Mucosa of stomach (tissue), 1 donor: ENCODE measurements at regions not wholly inside any gene's neighbourhood (a gene's known extent, or its start where the extent isn't known, plus 50 kb on each side); places are given as distances from the start of the nearest gene placed in this dataset.

ENCODE experiments used
- H3K27me3 ChIP-seq: one replicate; pipeline ENCODE4 v1.7.0; 2013; ENCODE audit warnings: mild to moderate bottlenecking, low read length; ENCODE audit not compliant: control insufficient read depth, insufficient read depth
- H3K36me3 ChIP-seq: one replicate; pipeline ENCODE4 v1.7.0; 2013; ENCODE audit warnings: low read length; ENCODE audit not compliant: control insufficient read depth, insufficient read depth
- H3K4me1 ChIP-seq: one replicate; pipeline ENCODE4 v1.7.0; 2013; ENCODE audit warnings: mild to moderate bottlenecking, low read length; ENCODE audit not compliant: control insufficient read depth, insufficient read depth
- H3K4me3 ChIP-seq: one replicate; pipeline ENCODE4 v1.7.0; 2013; ENCODE audit warnings: low read length
- H3K9ac ChIP-seq: one replicate; pipeline ENCODE4 v1.7.0; 2013; ENCODE audit warnings: mild to moderate bottlenecking, low read length, moderate library complexity
- H3K9me3 ChIP-seq: one replicate; pipeline ENCODE4 v1.7.0; 2013; ENCODE audit warnings: mild to moderate bottlenecking, low read length, moderate library complexity; ENCODE audit not compliant: control insufficient read depth
- donor health status: Pancreatic carcinoma.

DNA sequence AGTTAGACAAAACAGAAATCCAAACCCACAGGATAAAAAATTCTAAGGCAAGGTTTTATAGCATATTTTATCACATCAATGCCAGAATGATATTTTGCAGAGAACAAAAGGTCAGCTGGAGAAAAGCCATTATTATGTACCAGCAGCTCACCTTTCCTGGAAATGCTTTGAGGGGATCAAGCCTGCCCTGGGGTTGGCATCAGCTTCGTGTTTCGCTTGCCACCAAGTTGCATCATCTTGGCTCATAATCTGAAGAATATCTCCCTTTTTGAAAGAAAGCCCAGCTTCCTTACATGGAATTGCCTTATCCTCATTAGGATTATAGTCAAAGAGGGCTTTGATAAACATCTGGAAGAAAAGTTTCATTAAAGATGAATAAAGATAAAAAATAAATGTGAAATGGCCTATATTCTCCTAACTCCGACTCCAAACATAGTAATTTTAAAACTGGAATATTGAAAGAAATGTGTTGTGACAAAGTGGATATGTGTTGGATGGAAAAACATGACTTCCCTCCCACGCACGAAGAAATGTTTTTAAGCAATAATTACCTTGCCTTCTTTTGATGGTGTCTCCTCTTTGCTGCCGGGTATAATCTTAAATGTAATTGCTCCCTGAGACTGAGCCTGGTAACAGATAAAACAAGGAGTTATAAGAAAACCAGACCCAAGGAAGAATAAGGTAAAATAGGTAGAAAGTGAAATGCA is 121.3 kb upstream of the ODAD2 start:
- no peaks in the 10 kb centered on the region for H3K27me3 ChIP-seq
- no peaks in the 10 kb centered on the region for H3K9me3 ChIP-seq
- H3K9ac ChIP-seq: no peak overlapping the region
- no peaks in the 10 kb centered on the region for H3K36me3 ChIP-seq
- no peak overlapping the region for H3K4me3 ChIP-seq
- H3K4me1 ChIP-seq: no peaks in the 10 kb centered on the region

- Histone ChIP-seq H3K4me1 (no peaks in the 10 kb centered on the region), H3K9me3 (no peaks in the 10 kb centered on the region), H3K27me3 (no peaks in the 10 kb centered on the region), H3K9ac (no peak overlapping the region), H3K4me3 (no peak overlapping the region), H3K36me3 (no peaks in the 10 kb centered on the region)
Measured at GRCh38 chr10:28118985-28119628, 120.2 kb upstream of the ODAD2 start.

DNA sequence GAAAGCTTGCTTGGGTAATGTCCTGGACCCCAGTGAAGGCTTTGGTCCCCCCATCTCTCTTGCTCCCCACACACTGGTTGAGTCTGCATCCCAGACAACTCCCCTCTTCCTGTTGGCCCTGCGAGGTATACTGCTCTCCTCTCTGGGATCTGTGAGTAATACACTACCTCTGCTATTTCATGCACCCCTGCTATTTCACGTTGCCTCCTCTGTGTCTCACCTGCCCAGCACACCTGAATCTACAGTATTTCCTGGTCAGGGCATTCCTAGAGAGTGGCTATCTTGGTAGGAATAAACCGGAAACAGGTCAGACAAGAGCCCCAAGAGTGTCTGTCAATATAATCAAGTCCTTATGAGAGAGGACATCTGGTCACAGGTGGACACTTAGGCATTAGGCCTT is 114.3 kb upstream of the ODAD2 start:
- Histone ChIP-seq H3K4me1 (no peaks in the 10 kb centered on the region), H3K4me3 (no peak overlapping the region), H3K9me3 (no peaks in the 10 kb centered on the region), H3K27me3 (no peaks in the 10 kb centered on the region), H3K9ac (no peak overlapping the region), H3K36me3 (no peaks in the 10 kb centered on the region)

GRCh38 chr10:28111712-28112111 is 112.8 kb upstream of the ODAD2 start:
- H3K36me3 ChIP-seq: no peaks in the 10 kb centered on the region

DNA sequence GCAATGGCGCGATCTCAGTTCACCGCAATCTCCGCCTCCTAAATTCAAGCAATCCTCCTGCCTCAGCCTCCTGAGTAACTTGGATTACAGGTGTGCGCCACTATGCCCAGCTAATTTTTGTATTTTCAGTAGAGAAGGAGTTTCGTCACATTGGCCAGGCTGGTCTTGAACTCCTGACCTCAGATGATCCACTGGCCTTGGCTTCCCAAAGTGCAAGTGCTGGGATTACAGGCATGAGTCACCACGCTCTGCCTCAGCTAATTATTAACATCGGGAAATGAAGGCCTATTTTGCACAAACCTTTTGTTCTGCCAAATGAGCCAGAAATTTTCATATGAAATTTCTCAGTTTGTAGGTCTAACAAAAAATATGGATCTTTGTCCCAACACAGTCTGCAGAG is 106.7 kb upstream of the ODAD2 start:
- H3K9ac ChIP-seq: no peak overlapping the region
- no peaks in the 10 kb centered on the region for H3K4me1 ChIP-seq
- no peaks in the 10 kb centered on the region for H3K36me3 ChIP-seq
- no peaks in the 10 kb centered on the region for H3K27me3 ChIP-seq
- H3K4me3 ChIP-seq: no peak overlapping the region
- H3K9me3 ChIP-seq: no peaks in the 10 kb centered on the region

More at GRCh38 chr10:28111712-28112111, 112.8 kb upstream of the ODAD2 start:
- Histone ChIP-seq H3K9ac (no peak overlapping the region), H3K4me3 (no peak overlapping the region), H3K27me3 (no peaks in the 10 kb centered on the region), H3K9me3 (no peaks in the 10 kb centered on the region), H3K4me1 (no peaks in the 10 kb centered on the region)

DNA sequence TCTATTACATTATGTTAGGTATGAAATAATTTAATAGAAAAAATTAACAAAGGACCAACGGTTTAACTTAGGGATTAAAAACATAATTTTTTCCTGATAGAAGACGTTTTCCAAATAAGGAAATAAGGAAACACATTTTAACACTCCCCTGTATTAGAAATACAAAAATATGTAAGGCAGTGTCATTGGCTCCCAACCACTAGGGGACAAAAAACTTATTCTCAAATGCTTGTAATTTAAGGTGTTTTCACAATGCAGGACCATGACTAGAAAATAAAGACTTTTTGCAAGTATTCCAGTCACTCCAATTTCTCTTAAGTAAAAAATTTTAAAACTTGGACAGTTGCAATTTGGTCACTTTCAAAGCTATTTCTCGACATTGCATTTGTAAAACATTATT is 98.8 kb upstream of the ODAD2 start:
- H3K4me1 ChIP-seq: no peaks in the 10 kb centered on the region
- no peaks in the 10 kb centered on the region for H3K36me3 ChIP-seq
- no peak overlapping the region for H3K9ac ChIP-seq
- H3K9me3 ChIP-seq: no peaks in the 10 kb centered on the region
- no peaks in the 10 kb centered on the region for H3K27me3 ChIP-seq
- no peak overlapping the region for H3K4me3 ChIP-seq

DNA sequence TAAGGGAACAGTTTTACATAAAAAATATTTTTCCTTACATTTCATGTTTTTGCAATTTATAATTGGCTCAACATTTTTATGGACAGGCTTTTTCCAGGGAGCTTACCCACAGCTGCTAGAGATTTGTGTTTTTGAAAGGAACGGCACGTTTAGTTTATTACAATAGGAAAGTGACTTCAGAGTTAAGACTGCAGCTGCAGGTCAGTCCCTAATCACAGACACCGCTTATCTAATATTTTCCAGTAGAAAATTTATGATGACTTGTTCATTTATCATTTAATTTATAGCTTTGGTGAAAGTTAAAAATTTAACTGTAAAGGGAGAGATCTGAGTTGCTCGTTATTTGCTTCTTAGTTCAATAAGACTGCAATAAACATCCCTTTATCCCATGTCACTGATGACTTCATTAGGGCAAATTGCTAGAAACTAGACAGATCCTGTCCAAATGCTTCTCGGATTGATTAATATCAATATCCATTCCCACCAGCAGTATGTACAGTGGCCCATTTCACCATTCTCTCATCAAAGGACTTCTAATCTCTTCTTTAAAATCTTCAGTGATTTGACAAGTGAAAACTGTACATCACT is 97.0 kb upstream of the ODAD2 start:
- no peaks in the 10 kb centered on the region for H3K4me1 ChIP-seq
- no peaks in the 10 kb centered on the region for H3K27me3 ChIP-seq
- H3K36me3 ChIP-seq: no peaks in the 10 kb centered on the region
- H3K9me3 ChIP-seq: no peaks in the 10 kb centered on the region
- H3K4me3 ChIP-seq: no peak overlapping the region
- H3K9ac ChIP-seq: no peak overlapping the region

DNA sequence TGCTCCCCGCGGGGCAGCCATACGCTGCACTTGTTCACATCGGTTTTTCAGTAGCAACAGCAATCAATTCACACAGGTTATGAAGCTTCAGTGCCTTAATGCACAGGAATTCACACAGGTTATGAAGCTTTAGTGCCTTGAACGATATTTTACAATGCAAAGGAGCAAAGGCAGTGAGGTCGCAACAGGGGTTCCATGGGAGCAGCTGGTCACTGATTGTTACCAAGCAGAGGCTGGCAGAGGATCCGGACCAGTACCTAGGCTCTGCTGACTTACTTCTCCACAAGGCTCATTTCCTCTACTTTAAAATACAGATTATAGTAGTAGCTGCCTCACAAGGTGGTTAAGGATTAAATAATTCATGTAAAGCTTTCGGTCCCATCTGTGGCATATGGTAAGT is 95.2 kb upstream of the ODAD2 start:
- no peak overlapping the region for H3K4me3 ChIP-seq
- no peaks in the 10 kb centered on the region for H3K36me3 ChIP-seq
- no peaks in the 10 kb centered on the region for H3K9me3 ChIP-seq
- H3K4me1 ChIP-seq: no peaks in the 10 kb centered on the region
- no peak overlapping the region for H3K9ac ChIP-seq
- H3K27me3 ChIP-seq: no peaks in the 10 kb centered on the region

GRCh38 chr10:28091913-28092312 is 93.0 kb upstream of the ODAD2 start:
- H3K4me1 ChIP-seq: no peaks in the 10 kb centered on the region
- H3K4me3 ChIP-seq: no peak overlapping the region
- no peaks in the 10 kb centered on the region for H3K27me3 ChIP-seq
- H3K9me3 ChIP-seq: no peaks in the 10 kb centered on the region
- H3K36me3 ChIP-seq: no peaks in the 10 kb centered on the region
- H3K9ac ChIP-seq: no peak overlapping the region

- H3K36me3 ChIP-seq: no peaks in the 10 kb centered on the region
- H3K4me3 ChIP-seq: no peak overlapping the region
- no peaks in the 10 kb centered on the region for H3K9me3 ChIP-seq
- H3K4me1 ChIP-seq: no peaks in the 10 kb centered on the region
- no peak overlapping the region for H3K9ac ChIP-seq
- H3K27me3 ChIP-seq: no peaks in the 10 kb centered on the region
Measured at GRCh38 chr10:28090506-28090905, 91.6 kb upstream of the ODAD2 start.

- no peaks in the 10 kb centered on the region for H3K4me1 ChIP-seq
- no peaks in the 10 kb centered on the region for H3K36me3 ChIP-seq
- H3K9ac ChIP-seq: no peak overlapping the region
- no peaks in the 10 kb centered on the region for H3K9me3 ChIP-seq
- no peak overlapping the region for H3K4me3 ChIP-seq
- H3K27me3 ChIP-seq: no peaks in the 10 kb centered on the region
Measured at GRCh38 chr10:28089467-28089866, 90.6 kb upstream of the ODAD2 start.

DNA sequence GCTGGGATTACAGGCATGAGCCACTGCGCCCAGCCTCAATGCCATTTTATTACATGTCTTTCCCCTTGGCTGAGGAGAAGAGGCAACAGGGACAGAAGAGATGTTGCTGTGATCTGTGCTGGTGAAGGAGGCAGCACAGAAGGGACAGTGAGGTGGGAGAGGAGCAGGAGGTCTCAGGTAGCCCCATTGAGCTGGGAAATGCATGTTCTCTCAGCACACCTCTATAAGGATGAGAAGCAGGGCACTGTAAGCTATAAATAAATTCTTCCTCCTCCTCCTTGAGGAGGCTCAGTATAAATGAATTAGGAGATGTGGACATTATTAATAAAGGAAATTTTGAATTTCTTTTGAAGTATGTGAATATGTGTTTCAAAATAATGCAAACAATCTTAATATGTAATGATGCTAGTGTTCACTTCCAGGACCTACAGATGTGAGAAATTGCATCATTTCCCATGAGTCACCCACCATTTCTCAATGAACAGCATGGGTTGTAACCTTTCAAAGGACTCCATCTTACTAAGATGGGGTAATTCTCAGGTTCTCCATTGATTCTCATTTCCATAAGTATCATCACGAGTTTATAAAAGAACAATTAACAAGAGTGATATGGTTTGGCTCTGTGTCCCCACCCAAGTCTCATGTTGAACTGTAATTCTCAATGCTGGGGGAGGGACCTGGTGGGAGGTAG is 88.9 kb upstream of the ODAD2 start:
- no peak overlapping the region for H3K9ac ChIP-seq
- no peaks in the 10 kb centered on the region for H3K27me3 ChIP-seq
- H3K4me1 ChIP-seq: no peaks in the 10 kb centered on the region
- no peak overlapping the region for H3K4me3 ChIP-seq
- no peaks in the 10 kb centered on the region for H3K36me3 ChIP-seq
- no peaks in the 10 kb centered on the region for H3K9me3 ChIP-seq
